GM19397 (cell line): ENCODE measurements at regions not wholly inside any gene's neighbourhood (a gene's known extent, or its start where the extent isn't known, plus 50 kb on each side); places are given as distances from the start of the nearest gene placed in this dataset.

ENCODE experiments used
- ATAC-seq: cut with Tn5 transposase; IDR thresholded peaks from one replicate; pipeline ENCODE4 v1.9.1; 2021; ENCODE audit warnings: mild to moderate bottlenecking, moderate library complexity; ENCODE audit not compliant: unreplicated experiment

GRCh38 chr11:95692526-95693260, 96.9 kb downstream of the FAM76B start:
- ATAC-seq = no peak

GRCh38 chr11:95690100-95690499, 99.5 kb downstream of the FAM76B start:
- ATAC-seq = no peak

GRCh38 chr11:95688501-95689222, 100.9 kb downstream of the FAM76B start:
- no peak for ATAC-seq

DNA sequence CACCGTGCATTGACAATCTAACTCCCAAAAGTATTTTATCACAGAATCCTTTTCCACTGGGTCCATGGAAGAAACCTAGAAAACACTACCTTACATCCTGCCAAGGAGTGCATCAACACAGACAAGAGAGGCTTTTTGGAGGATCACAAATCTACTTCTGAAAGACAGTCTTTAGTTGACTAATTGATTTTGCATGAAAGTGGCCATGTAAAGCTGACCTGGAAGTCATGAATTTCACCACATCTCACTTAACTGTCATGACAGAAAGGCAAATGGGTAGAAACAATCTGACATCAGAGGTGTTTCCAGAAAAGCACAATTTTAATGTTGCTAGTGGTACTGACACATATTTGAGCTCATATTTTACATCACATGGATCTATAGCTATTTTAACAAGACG, 101.6 kb downstream of the FAM76B start:
- ATAC-seq = no peak

GRCh38 chr11:95686265-95686664, 103.3 kb downstream of the FAM76B start:
- no peak for ATAC-seq

GRCh38 chr11:95684701-95685100, 104.9 kb downstream of the FAM76B start:
- ATAC-seq = no peak

GRCh38 chr11:95684170-95684569, 105.4 kb downstream of the FAM76B start:
- no peak for ATAC-seq

DNA sequence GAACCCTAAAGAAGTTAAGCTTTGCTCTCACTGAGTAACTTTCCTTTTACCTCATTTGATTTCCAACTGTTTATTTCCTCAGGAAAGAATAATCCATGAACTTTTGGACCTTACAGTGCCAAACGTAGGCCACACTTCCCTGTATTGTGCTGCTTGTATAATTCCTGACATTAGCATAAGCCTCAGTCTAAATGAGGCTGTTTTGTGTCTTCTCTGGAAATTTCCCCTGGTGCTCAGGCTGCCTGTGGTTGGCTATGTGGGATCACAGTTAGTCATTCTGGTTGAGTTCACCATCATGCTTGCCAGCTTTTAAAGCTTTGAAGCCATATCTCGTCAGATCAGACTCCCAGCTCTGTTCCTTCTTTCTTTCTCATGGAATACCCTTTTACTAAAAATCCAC, 107.0 kb downstream of the FAM76B start:
- ATAC-seq = no peak

- ATAC-seq = no peak
Observed at GRCh38 chr11:95680169-95680929, 109.2 kb downstream of the FAM76B start.

- no peak for ATAC-seq
Observed at GRCh38 chr11:95678988-95679387, 110.6 kb downstream of the FAM76B start.

- no peak for ATAC-seq
Observed at GRCh38 chr11:95676308-95676707, 113.3 kb downstream of the FAM76B start.

GRCh38 chr11:95675585-95675984, 114.0 kb downstream of the FAM76B start:
- no peak for ATAC-seq

DNA sequence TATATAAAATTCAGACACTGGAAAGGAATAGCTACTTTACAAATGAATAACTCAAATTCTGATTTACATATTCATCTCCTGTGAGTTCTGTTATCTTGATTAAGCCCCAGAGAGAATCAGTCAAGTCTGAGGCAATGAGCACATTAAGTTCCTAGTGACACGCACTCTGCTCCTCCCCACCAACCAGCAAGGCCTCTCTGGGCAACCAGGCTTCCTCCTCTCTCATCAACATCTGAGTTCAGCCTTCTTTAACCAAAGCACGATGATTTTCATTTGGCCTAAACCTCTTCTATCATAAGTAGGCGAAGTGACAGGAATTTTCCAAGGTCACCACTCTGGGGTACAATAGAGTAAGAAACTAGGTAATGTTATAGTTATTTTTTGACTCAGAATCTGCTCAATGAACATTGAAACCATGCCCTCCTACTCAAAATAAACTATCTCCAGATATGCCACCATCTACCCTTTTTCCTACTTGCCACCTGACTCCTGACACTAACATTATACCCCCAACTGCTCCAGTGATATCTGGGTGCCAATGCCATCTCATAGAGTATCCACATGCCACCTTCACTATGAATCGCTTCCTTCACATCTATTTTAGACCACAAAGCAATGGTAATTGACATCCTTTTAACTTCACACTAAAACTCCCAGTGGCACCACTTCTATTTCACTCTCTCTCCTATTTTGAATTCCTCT, 114.8 kb downstream of the FAM76B start:
- no peak for ATAC-seq

- ATAC-seq = no peak
Observed at GRCh38 chr11:95671768-95672167, 117.8 kb downstream of the FAM76B start.

GRCh38 chr11:95668131-95668530, 121.5 kb downstream of the FAM76B start:
- ATAC-seq = no peak

GRCh38 chr11:95661162-95661561, 128.4 kb downstream of the FAM76B start:
- ATAC-seq = no peak

GRCh38 chr11:95660038-95660437, 129.5 kb downstream of the FAM76B start:
- no peak for ATAC-seq

DNA sequence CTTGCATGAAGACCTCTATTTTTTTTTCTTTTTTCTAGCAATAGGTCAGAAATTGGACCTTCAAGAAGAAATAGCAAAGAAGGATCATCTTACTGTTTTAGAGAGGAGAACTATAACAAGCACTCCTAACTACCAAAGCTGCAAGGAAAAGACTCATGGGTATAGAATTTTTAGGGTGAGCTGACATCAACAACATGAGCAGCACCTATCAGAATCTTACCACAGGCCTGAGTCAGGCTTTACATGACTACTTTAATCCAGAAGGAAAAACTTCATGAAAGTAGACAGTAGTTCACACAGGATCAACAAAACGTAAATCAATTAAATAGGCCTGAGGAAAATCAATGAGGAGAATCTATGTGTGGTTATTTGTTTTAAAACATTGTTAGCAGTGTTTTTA, 130.5 kb downstream of the FAM76B start:
- ATAC-seq = no peak

DNA sequence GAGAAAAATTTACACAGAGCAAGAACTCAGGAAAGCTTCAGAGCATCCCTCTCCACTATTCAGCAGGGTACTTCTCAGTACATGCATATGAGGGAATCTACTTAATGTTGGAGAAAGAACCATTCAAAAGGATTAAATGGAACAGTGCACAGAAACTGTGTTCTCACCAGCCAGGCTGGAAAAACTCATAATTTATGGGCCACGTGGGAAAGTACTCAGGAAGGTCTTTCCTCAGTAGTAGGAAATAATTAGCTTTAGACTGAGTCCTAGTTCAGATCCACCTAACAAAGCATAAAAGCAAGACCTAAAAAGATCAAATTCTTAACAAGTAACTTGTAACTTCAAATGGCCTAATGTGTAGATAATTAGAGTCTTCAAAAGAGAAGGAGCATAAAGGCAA, 134.0 kb downstream of the FAM76B start:
- ATAC-seq = no peak

GRCh38 chr11:95653680-95654079, 135.9 kb downstream of the FAM76B start:
- ATAC-seq = no peak

DNA sequence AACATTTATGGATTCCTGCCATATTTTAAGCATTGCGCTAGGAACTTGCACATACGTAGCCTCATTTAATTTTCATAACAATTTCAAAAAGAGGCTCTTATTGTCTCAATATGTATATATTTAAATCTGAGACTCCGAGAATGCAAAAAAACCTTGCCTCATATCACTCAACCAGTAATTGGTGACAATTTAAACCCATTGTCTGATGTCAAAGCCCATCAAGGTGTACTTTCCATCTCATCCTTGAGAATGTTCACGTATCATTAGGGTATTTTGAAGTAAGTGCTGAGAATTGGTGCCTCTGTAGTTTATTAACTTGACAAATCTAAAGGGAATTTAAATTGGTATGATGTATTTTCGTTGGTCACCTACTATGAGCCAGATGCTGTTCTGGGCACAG, 136.5 kb downstream of the FAM76B start:
- ATAC-seq = no peak
